ENCODE measurements at regions not wholly inside any gene's neighbourhood (a gene's known extent, or its start where the extent isn't known, plus 50 kb on each side); places are given as distances from the start of the nearest gene placed in this dataset.

DNA sequence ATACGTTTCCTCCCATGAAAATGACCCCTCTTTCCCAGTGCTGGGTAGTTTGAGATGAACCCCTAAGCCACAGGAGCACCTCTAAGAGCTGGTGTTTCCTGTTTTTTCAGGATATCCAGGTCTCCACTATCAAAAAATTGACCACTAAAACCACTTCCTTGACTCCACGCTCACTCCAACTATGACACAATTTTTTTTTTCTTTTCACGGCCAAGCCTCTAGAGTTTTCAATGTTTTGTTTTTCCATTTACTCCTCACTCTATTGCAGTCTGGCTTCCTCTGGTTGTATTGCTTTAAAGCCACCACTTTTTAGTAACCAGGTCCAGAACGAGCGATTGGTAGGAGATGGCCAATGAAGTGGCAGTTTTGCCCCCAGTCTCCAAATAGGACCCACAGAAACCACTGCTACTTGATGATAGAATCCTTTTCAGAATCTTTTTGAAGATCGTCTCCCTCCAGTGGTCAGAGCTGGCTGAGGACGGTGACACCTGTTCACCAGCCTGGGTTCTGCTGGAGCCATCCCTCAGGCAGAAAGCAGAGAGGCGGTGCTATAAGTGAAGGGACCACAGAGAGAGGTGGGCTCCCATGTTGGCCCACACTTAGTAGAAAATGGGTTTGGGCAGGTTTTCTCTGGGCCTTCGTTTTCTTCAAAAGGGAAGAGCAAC, 454.4 kb downstream of the VRK1 start:
- Histone ChIP-seq H3K4me3 (no peak overlapping the region), H2AFZ (no peak overlapping the region), H3K27ac (no peak overlapping the region), H3K79me2 (ENCODE audit: insufficient read depth) (no peaks in the 10 kb centered on the region), H3K27me3 (replicated peaks; ENCODE audit: insufficient read depth) (no peaks in the 10 kb centered on the region), H3K9ac (no peak overlapping the region), H3K9me2 (ENCODE audit: insufficient read depth) (no peaks in the 10 kb centered on the region), H3K4me2 (ENCODE audit: unreplicated experiment) (no peak overlapping the region), H3K4me1 (ENCODE audit: insufficient read depth) (no peaks in the 10 kb centered on the region), H3K36me3 (ENCODE audit: low read depth) (no peaks in the 10 kb centered on the region), H3F3A (ENCODE audit: insufficient read depth) (no peaks in the 10 kb centered on the region), H3K9me3 (ENCODE audit: low read depth) (no peaks in the 10 kb centered on the region), H4K20me1 (ENCODE audit: insufficient read depth) (no peaks in the 10 kb centered on the region)
- no peak for TF ChIP-seq EZH2phosphoT487 (IDR thresholded peaks at IDR 0.05; ENCODE audit: insufficient read depth, low read depth)
- TF ChIP-seq EZH2 (IDR thresholded peaks at IDR 0.05; ENCODE audit: insufficient read depth, poor library complexity, severe bottlenecking), result no peak
- 36 to 43% methylated on average over 9 of the region's 9 CpGs for WGBS, 2 experiments (ENCODE audit: low coverage in 1 of 2, low lambda C conversion rate in 2 of 2, missing lambda C conversion rate in 2 of 2)
- in situ Hi-C loops (cut with MboI), result no loop called here
- no peak for DNase-seq

DNA sequence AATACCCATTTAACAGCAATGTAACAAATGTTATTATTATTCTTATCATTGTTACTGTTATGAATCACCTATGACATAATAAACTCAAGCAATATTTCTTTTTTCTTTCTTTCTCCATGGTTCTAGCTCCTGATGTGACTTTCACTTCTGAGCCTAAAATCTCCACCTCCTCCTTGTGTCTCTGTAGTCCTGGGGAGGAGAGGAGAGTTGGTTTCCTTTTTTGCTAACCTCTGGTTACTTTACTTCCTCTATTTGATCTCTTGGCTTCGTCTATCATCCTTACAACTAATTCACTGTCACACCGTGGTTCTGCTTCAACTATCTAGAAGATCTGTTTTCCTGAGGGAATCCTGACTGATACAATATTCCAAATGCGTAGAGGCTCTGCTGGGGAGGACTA, 456.6 kb downstream of the VRK1 start:
- H3K27me3 ChIP-seq (replicated peaks; ENCODE audit: insufficient read depth), result no peaks in the 10 kb centered on the region
- WGBS, 2 experiments (ENCODE audit: low coverage in 1 of 2, low lambda C conversion rate in 2 of 2, missing lambda C conversion rate in 2 of 2), result 38 to 39% methylated on average over 3 of the region's 3 CpGs
- H3K4me3 ChIP-seq, result no peak overlapping the region
- no peak overlapping the region for H3K9ac ChIP-seq
- H3K9me2 ChIP-seq (ENCODE audit: insufficient read depth), result no peaks in the 10 kb centered on the region
- no peak overlapping the region for H2AFZ ChIP-seq
- TF ChIP-seq EZH2 (IDR thresholded peaks at IDR 0.05; ENCODE audit: insufficient read depth, poor library complexity, severe bottlenecking) (no peak), EZH2phosphoT487 (IDR thresholded peaks at IDR 0.05; ENCODE audit: insufficient read depth, low read depth) (no peak)
- no peaks in the 10 kb centered on the region for H3K4me1 ChIP-seq (ENCODE audit: insufficient read depth)
- H3K36me3 ChIP-seq (ENCODE audit: low read depth), result no peaks in the 10 kb centered on the region
- no peaks in the 10 kb centered on the region for H3K79me2 ChIP-seq (ENCODE audit: insufficient read depth)
- no peaks in the 10 kb centered on the region for H3K9me3 ChIP-seq (ENCODE audit: low read depth)
- in situ Hi-C loops (cut with MboI), result no loop called here
- H3K27ac ChIP-seq, result no peak overlapping the region
- DNase-seq, result no peak
- no peaks in the 10 kb centered on the region for H4K20me1 ChIP-seq (ENCODE audit: insufficient read depth)
- no peaks in the 10 kb centered on the region for H3F3A ChIP-seq (ENCODE audit: insufficient read depth)
- no peak overlapping the region for H3K4me2 ChIP-seq (ENCODE audit: unreplicated experiment)

DNA sequence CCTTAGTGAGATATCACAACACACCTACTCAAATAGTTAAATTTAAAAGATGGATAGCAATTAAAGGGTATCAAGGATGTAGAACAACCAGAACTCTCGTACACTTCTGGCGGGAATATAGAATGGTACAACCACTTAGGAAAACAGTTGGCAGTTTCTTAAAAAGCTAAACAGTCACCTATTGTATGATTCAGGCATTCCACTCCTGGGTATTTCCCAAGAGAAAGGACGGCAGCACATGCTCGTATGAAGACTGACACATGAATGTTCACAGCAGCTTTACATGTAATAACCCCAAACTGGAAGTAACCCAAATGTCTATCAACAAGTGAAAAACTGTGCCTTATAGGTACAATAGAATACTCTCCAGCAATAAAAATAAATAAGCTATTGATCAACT, 465.2 kb downstream of the VRK1 start:
- H3K79me2 ChIP-seq (ENCODE audit: insufficient read depth), result no peaks in the 10 kb centered on the region
- no peaks in the 10 kb centered on the region for H3K36me3 ChIP-seq (ENCODE audit: low read depth)
- no peaks in the 10 kb centered on the region for H4K20me1 ChIP-seq (ENCODE audit: insufficient read depth)
- in situ Hi-C loops (cut with MboI), result no loop called here
- no peaks in the 10 kb centered on the region for H3K9me3 ChIP-seq (ENCODE audit: low read depth)
- DNase-seq, result no peak
- no peaks in the 10 kb centered on the region for H3K9me2 ChIP-seq (ENCODE audit: insufficient read depth)
- H3F3A ChIP-seq (ENCODE audit: insufficient read depth), result no peaks in the 10 kb centered on the region
- H3K4me1 ChIP-seq (ENCODE audit: insufficient read depth), result no peaks in the 10 kb centered on the region
- no peak overlapping the region for H2AFZ ChIP-seq
- 74 to 82% methylated on average over 4 of the region's 4 CpGs for WGBS, 2 experiments (ENCODE audit: low coverage in 1 of 2, low lambda C conversion rate in 2 of 2, missing lambda C conversion rate in 2 of 2)
- no peak overlapping the region for H3K4me2 ChIP-seq (ENCODE audit: unreplicated experiment)
- H3K9ac ChIP-seq, result no peak overlapping the region
- H3K27me3 ChIP-seq (replicated peaks; ENCODE audit: insufficient read depth), result no peaks in the 10 kb centered on the region
- no peak overlapping the region for H3K27ac ChIP-seq
- no peak overlapping the region for H3K4me3 ChIP-seq
- TF ChIP-seq EZH2 (IDR thresholded peaks at IDR 0.05; ENCODE audit: insufficient read depth, poor library complexity, severe bottlenecking) (no peak), EZH2phosphoT487 (IDR thresholded peaks at IDR 0.05; ENCODE audit: insufficient read depth, low read depth) (no peak)

DNA sequence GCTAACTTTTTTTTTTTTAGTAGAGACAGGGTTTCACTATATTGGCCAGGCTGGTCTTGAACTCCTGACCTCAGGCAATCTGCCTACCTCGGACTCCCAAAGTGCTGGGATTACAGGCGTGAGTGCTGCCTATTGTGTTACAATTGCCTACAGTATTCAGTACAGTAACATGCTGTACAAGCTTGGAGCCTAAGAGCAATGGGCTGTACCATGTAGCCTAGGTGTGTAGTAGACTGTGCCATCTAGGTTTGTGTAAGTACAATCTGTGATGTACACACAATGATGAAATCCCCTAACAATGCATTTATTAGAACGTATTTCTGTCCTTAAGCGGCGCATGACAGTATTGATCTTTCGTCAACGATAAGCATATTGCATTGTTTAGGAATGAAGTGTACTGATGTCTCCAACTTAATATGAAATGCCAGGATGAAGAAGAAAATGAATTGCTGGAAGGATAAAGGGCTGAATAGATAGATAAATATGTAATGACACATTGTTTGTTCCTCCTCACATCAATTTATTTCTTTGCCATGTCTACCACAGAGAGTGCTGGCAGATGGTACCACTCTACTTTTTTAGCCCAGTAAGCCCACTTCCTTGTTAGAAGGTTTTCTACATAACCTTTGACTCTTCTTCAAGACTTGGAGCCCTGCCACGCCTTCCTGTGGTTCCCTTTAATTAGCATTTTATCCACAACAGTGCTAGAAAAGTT, 467.5 kb downstream of the VRK1 start:
- Histone ChIP-seq H4K20me1 (ENCODE audit: insufficient read depth) (no peaks in the 10 kb centered on the region), H2AFZ (no peak overlapping the region), H3K4me2 (ENCODE audit: unreplicated experiment) (no peak overlapping the region), H3K36me3 (ENCODE audit: low read depth) (no peaks in the 10 kb centered on the region), H3K27me3 (replicated peaks; ENCODE audit: insufficient read depth) (no peaks in the 10 kb centered on the region), H3K4me3 (no peak overlapping the region), H3K27ac (no peak overlapping the region), H3K9me3 (ENCODE audit: low read depth) (no peaks in the 10 kb centered on the region), H3K79me2 (ENCODE audit: insufficient read depth) (no peaks in the 10 kb centered on the region), H3F3A (ENCODE audit: insufficient read depth) (no peaks in the 10 kb centered on the region), H3K4me1 (ENCODE audit: insufficient read depth) (no peaks in the 10 kb centered on the region), H3K9ac (no peak overlapping the region), H3K9me2 (ENCODE audit: insufficient read depth) (no peaks in the 10 kb centered on the region)
- TF ChIP-seq EZH2phosphoT487 (IDR thresholded peaks at IDR 0.05; ENCODE audit: insufficient read depth, low read depth) (no peak), EZH2 (IDR thresholded peaks at IDR 0.05; ENCODE audit: insufficient read depth, poor library complexity, severe bottlenecking) (no peak)
- in situ Hi-C loops (cut with MboI), result no loop called here
- no peak for DNase-seq
- 52 to 55% methylated on average over 8 of the region's 8 CpGs for WGBS, 2 experiments (ENCODE audit: low coverage in 1 of 2, low lambda C conversion rate in 2 of 2, missing lambda C conversion rate in 2 of 2)

All from GM23248 (cell line).